ENCODE measurements at regions not wholly inside any gene's neighbourhood (a gene's known extent, or its start where the extent isn't known, plus 50 kb on each side); places are given as distances from the start of the nearest gene placed in this dataset.
"Not testable (repeated sequence)": the region's sequence is repeated elsewhere in the genome, so short reads cannot be mapped to it uniquely, and the experiment has no call there.

- no peak overlapping the region for H3K4me2 ChIP-seq (ENCODE audit: insufficient read depth, low read length)
- ATAC-seq (no peak), FAIRE-seq (no peak), DNase-seq (ENCODE audit: extremely low read depth in 1 of 4, low spot score in 3 of 4) (no peak)
- H3K79me2 ChIP-seq (ENCODE audit: control insufficient read depth, insufficient read depth, low read length), result no peaks in the 10 kb centered on the region
- H3K27ac ChIP-seq (ENCODE audit: extremely low read depth, low read depth, low read length), result no peak overlapping the region
- ChIA-PET CTCF (ENCODE audit: low intra/inter-chr PET ratio) (no interaction called here), POLR2A (no interaction called here)
- no peaks in the 10 kb centered on the region for H3K9me1 ChIP-seq (ENCODE audit: control insufficient read depth, insufficient read depth, low read length)
- no peaks in the 10 kb centered on the region for H3K27me3 ChIP-seq (ENCODE audit: control insufficient read depth in 2 of 2, insufficient read depth in 2 of 2, low read length in 2 of 2)
- BruUV-seq (replicated peaks), result no TSS peak
- in situ Hi-C loops (cut with MboI) (no loop called here), intact Hi-C loops (cut with micrococcal nuclease) (no loop called here)
- no peaks in the 10 kb centered on the region for H3K9me3 ChIP-seq (replicated peaks; ENCODE audit: control insufficient read depth, insufficient read depth, low read depth, low read length)
- no peak overlapping the region for H2AFZ ChIP-seq (ENCODE audit: low read depth, low read length)
- H3K36me3 ChIP-seq (ENCODE audit: control insufficient read depth, insufficient read depth, low read length), result no peaks in the 10 kb centered on the region
- TF ChIP-seq MITF (IDR thresholded peaks at IDR 0.05), result no peak
- no peak for TF ChIP-seq EP300 (IDR thresholded peaks at IDR 0.05; ENCODE audit: low read length)
- TF ChIP-seq HIVEP1 (CRISPR knock-in tag; IDR thresholded peaks at IDR 0.05), result no peak
- TF ChIP-seq FOXK1 (CRISPR knock-in tag; IDR thresholded peaks at IDR 0.05; ENCODE audit: borderline replicate concordance), result no peak
- no peak for TF ChIP-seq ZKSCAN1 (IDR thresholded peaks at IDR 0.05; ENCODE audit: low read depth, low read length)
- TF ChIP-seq BRD9 (IDR thresholded peaks at IDR 0.05; ENCODE audit: low read depth, partially characterized antibody), result no peak
- H3K4me3 ChIP-seq, result no peak overlapping the region
- H3K4me1 ChIP-seq (replicated peaks in 1 of 2; ENCODE audit: control insufficient read depth in 2 of 2, insufficient read depth in 2 of 2, low read length in 2 of 2), result no peaks in the 10 kb centered on the region
- H4K20me1 ChIP-seq (replicated peaks; ENCODE audit: control insufficient read depth, insufficient read depth, low read length), result no peaks in the 10 kb centered on the region
- no peak overlapping the region for H3K9ac ChIP-seq (ENCODE audit: insufficient read depth in 1 of 2, low read depth in 2 of 2, low read length in 2 of 2)
- WGBS (ENCODE audit: insufficient coverage, low coverage, missing lambda C conversion rate), result 3% methylated on average over 17 of the region's 30 CpGs
These were observed 1213.9 kb downstream of the OTOL1 start for GRCh38 chr3:162710332-162711112.

- H3K4me2 ChIP-seq (ENCODE audit: insufficient read depth, low read length); H3K9ac ChIP-seq (ENCODE audit: insufficient read depth in 1 of 2, low read depth in 2 of 2, low read length in 2 of 2); H3K9me3 ChIP-seq (replicated peaks; ENCODE audit: control insufficient read depth, insufficient read depth, low read depth, low read length); POLR2A ChIA-PET; H3K27me3 ChIP-seq (ENCODE audit: control insufficient read depth in 2 of 2, insufficient read depth in 2 of 2, low read length in 2 of 2); H3K27ac ChIP-seq (ENCODE audit: extremely low read depth, low read depth, low read length); H3K9me1 ChIP-seq (ENCODE audit: control insufficient read depth, insufficient read depth, low read length); H4K20me1 ChIP-seq (replicated peaks; ENCODE audit: control insufficient read depth, insufficient read depth, low read length); H3K4me3 ChIP-seq; ATAC-seq; CTCF ChIA-PET (ENCODE audit: low intra/inter-chr PET ratio); H3K79me2 ChIP-seq (ENCODE audit: control insufficient read depth, insufficient read depth, low read length); intact Hi-C loops (cut with micrococcal nuclease); in situ Hi-C loops (cut with MboI); H2AFZ ChIP-seq (ENCODE audit: low read depth, low read length); H3K4me1 ChIP-seq (replicated peaks in 1 of 2; ENCODE audit: control insufficient read depth in 2 of 2, insufficient read depth in 2 of 2, low read length in 2 of 2); FAIRE-seq; BruUV-seq (replicated peaks); DNase-seq (ENCODE audit: extremely low read depth in 1 of 4, low spot score in 3 of 4); H3K36me3 ChIP-seq (ENCODE audit: control insufficient read depth, insufficient read depth, low read length): not testable (repeated sequence)
- 3% methylated on average over 5 of the region's 6 CpGs for WGBS (ENCODE audit: insufficient coverage, low coverage, missing lambda C conversion rate)
These were observed 1220.5 kb downstream of the OTOL1 start for GRCh38 chr3:162717074-162717473.
